ENCODE measurements at regions not wholly inside any gene's neighbourhood (a gene's known extent, or its start where the extent isn't known, plus 50 kb on each side); places are given as distances from the start of the nearest gene placed in this dataset.
"Not testable (repeated sequence)": the region's sequence is repeated elsewhere in the genome, so short reads cannot be mapped to it uniquely, and the experiment has no call there.

DNA sequence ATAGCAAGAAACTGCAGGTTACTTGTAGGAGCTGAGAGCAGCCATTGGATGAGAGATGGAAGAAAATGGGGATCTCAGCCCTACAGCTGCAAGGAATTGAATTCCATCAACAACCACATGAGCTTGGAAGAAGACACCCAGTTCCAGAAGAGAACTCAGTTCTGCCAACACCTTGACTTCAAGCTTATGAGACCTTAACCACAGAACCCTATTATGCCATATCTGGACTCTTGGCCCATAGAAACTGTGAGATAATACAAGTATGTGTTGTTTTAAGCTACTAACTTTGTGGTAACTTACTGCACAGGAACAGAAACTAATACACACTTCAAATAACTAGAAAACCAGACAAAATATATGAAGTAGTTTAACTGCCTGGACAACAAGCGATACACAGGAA is 212.4 kb upstream of the CACNA2D1 start:
- peaks cover 2% of the 10 kb centered on the region for H3K27me3 Mint-ChIP-seq (ENCODE audit: low read depth, poor library complexity)
- peaks cover 24% of the 10 kb centered on the region for H3K9me3 Mint-ChIP-seq
- H3K36me3 Mint-ChIP-seq (ENCODE audit: low read depth): no peaks in the 10 kb centered on the region
- TF ChIP-seq, protein P1, sequence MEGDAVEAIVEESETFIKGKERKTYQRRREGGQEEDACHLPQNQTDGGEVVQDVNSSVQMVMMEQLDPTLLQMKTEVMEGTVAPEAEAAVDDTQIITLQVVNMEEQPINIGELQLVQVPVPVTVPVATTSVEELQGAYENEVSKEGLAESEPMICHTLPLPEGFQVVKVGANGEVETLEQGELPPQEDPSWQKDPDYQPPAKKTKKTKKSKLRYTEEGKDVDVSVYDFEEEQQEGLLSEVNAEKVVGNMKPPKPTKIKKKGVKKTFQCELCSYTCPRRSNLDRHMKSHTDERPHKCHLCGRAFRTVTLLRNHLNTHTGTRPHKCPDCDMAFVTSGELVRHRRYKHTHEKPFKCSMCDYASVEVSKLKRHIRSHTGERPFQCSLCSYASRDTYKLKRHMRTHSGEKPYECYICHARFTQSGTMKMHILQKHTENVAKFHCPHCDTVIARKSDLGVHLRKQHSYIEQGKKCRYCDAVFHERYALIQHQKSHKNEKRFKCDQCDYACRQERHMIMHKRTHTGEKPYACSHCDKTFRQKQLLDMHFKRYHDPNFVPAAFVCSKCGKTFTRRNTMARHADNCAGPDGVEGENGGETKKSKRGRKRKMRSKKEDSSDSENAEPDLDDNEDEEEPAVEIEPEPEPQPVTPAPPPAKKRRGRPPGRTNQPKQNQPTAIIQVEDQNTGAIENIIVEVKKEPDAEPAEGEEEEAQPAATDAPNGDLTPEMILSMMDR (IDR thresholded peaks at IDR 0.05): no peak
- no peak overlapping the region for H3K27ac Mint-ChIP-seq
- peaks cover 5% of the 10 kb centered on the region for H3K4me1 Mint-ChIP-seq
- no peak for DNase-seq
- no peak overlapping the region for H3K4me3 Mint-ChIP-seq

- not testable (repeated sequence) for H3K27ac Mint-ChIP-seq; DNase-seq; H3K4me3 Mint-ChIP-seq; H3K4me1 Mint-ChIP-seq; H3K27me3 Mint-ChIP-seq (ENCODE audit: low read depth, poor library complexity); H3K36me3 Mint-ChIP-seq (ENCODE audit: low read depth)
- H3K9me3 Mint-ChIP-seq: peaks cover 42% of the 10 kb centered on the region
These were observed 206.5 kb upstream of the CACNA2D1 start for GRCh38 chr7:82650095-82650494.

- Mint-ChIP-seq H3K4me3 (no peak overlapping the region), H3K9me3 (no peaks in the 10 kb centered on the region), H3K4me1 (no peaks in the 10 kb centered on the region), H3K27ac (no peak overlapping the region), H3K27me3 (ENCODE audit: low read depth, poor library complexity) (no peaks in the 10 kb centered on the region), H3K36me3 (ENCODE audit: low read depth) (no peaks in the 10 kb centered on the region)
- TF ChIP-seq, protein P1 (IDR thresholded peaks at IDR 0.05): no peak
- no peak for DNase-seq
These were observed 190.0 kb upstream of the CACNA2D1 start for GRCh38 chr7:82633592-82633991.

DNA sequence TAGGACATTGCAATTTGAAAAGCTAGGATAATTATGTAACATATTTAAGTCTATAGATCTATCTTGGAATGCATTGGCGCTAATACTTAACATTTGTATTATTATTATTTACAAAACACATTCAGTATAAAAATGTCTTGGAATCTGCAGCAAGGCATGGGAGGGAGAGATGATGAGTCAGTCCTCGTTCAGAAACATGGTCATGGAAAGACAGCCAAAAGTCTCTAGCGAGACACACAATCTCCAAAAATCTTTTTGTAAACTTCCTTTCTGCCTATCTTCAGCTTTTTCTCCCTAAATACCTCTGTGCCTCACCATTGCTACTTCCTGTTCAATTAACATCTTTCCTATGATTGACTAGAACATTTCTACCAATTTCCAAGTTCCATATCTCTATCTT is 188.4 kb upstream of the CACNA2D1 start:
- Mint-ChIP-seq H3K9me3 (no peaks in the 10 kb centered on the region), H3K27ac (no peak overlapping the region), H3K4me3 (no peak overlapping the region)

GRCh38 chr7:82629583-82629982 is 186.0 kb upstream of the CACNA2D1 start:
- Mint-ChIP-seq H3K27ac (no peak overlapping the region), H3K4me3 (no peak overlapping the region), H3K4me1 (no peaks in the 10 kb centered on the region), H3K36me3 (ENCODE audit: low read depth) (no peaks in the 10 kb centered on the region), H3K27me3 (ENCODE audit: low read depth, poor library complexity) (no peaks in the 10 kb centered on the region), H3K9me3 (no peaks in the 10 kb centered on the region)
- TF ChIP-seq, protein P1 (IDR thresholded peaks at IDR 0.05): no peak
- no peak for DNase-seq

More for the DNA sequence above, 188.4 kb upstream of the CACNA2D1 start:
- no peak for DNase-seq
- H3K36me3 Mint-ChIP-seq (ENCODE audit: low read depth): no peaks in the 10 kb centered on the region
- no peaks in the 10 kb centered on the region for H3K27me3 Mint-ChIP-seq (ENCODE audit: low read depth, poor library complexity)
- no peaks in the 10 kb centered on the region for H3K4me1 Mint-ChIP-seq
- TF ChIP-seq, protein P1 (IDR thresholded peaks at IDR 0.05): no peak

DNA sequence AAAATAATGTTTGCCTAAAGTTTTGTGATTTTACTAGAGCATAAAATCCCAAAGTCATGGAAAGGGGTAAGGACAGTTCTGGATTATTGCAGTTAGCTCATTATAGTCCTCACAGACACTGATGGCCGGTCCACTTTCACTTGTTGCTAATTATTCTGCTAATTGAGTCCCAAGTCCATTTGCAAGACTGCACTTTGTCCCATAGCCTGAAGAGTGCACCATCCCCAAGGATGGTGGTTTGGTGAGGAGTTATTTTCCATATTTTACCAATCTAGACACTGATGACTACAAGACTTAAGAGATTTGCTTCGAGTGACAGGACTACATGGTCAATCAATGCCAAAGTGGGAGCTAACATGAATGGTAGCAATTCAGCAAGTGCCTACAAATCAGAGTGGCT is 181.8 kb upstream of the CACNA2D1 start:
- Mint-ChIP-seq H3K4me3 (no peak overlapping the region), H3K4me1 (no peaks in the 10 kb centered on the region), H3K27me3 (ENCODE audit: low read depth, poor library complexity) (no peaks in the 10 kb centered on the region), H3K36me3 (ENCODE audit: low read depth) (no peaks in the 10 kb centered on the region), H3K9me3 (no peaks in the 10 kb centered on the region), H3K27ac (no peak overlapping the region)
- TF ChIP-seq, protein P1 (IDR thresholded peaks at IDR 0.05): no peak
- no peak for DNase-seq

Data from nephron progenitor cell (in vitro differentiated cells).